HepG2 (cell line): ENCODE measurements at regions not wholly inside any gene's neighbourhood (a gene's known extent, or its start where the extent isn't known, plus 50 kb on each side); places are given as distances from the start of the nearest gene placed in this dataset.

ENCODE experiments used
- ATAC-seq: fragments of 200-7000 bp; cut with Tn5 transposase; 3 replicates; pipeline ENCODE4 v1.9.1; 2020; ENCODE audit warnings: mild to moderate bottlenecking, moderate library complexity
- BruUV-seq: library from RNA; stranded (reverse); fragments of 400-500 nt; replicated peaks from 2 replicates; lab custom pipeline; 2021; lab: Mats Ljungman, UMichigan
- CTCF ChIA-PET: fragments of 300-600 bp; formaldehyde crosslinking; extraction: SDS; loops from one replicate; lab custom pipeline; 2021; ENCODE audit warnings: low total read pairs, inconsistent platforms, low intra/inter-chr PET ratio; lab: Yijun Ruan, JAX
- POLR2A ChIA-PET: fragments of 350-600 bp; sonication (Branson Sonifier 250); formaldehyde crosslinking; loops from one replicate; lab custom pipeline; 2020; ENCODE audit warnings: antibody characterized with exemption, inconsistent platforms; lab: Yijun Ruan, JAX
- DNase-seq: peaks from one replicate; pipeline ENCODE4 v3.0.0-alpha.2; 2015; ENCODE audit warnings: low spot score
- FAIRE-seq: peaks from 3 replicates; lab custom pipeline; 2011; peaks lifted over from hg19 to GRCh38; lab: Jason Lieb, UNC
- H2AFZ ChIP-seq: one replicate; pipeline ENCODE4 v1.6.1; 2011; ENCODE audit warnings: low read length, inconsistent platforms
- H3K27ac ChIP-seq: fragments of 300-600 bp; 3 replicates; pipeline ENCODE4 v1.8.0; 2011; ENCODE audit warnings: mixed run types, mild to moderate bottlenecking, mixed read lengths, low read length, inconsistent platforms; ENCODE audit not compliant: insufficient read depth; ENCODE audit errors: extremely low read length
- H3K27me3 ChIP-seq, 2 experiments: fragments of 200-600 bp in 1 of 2; 2 replicates in 1 of 2; 3 replicates in 1 of 2; pipeline versions ENCODE4 v1.6.0 to v1.8.0; 2011; ENCODE audit warnings: low read length in 2 of 2, mild to moderate bottlenecking in 2 of 2, moderate library complexity in 2 of 2, inconsistent platforms in 1 of 2; ENCODE audit not compliant: insufficient read depth in 2 of 2, control insufficient read depth in 1 of 2
- H3K36me3 ChIP-seq, 2 experiments: fragments of 200-600 bp in 1 of 2; replicated peaks in 1 of 2; 2 replicates in 1 of 2; 3 replicates in 1 of 2; pipeline versions ENCODE4 v1.5.1 to v1.8.0; 2011; ENCODE audit warnings: low read length in 2 of 2, inconsistent platforms in 1 of 2; ENCODE audit not compliant: insufficient read depth in 2 of 2, control insufficient read depth in 1 of 2
- H3K4me1 ChIP-seq: 2 replicates; pipeline ENCODE4 v1.5.1; 2012; ENCODE audit warnings: low read length, inconsistent platforms; ENCODE audit not compliant: insufficient read depth
- H3K4me2 ChIP-seq: 2 replicates; pipeline ENCODE4 v1.6.0; 2011; ENCODE audit warnings: low read depth, low read length, inconsistent platforms
- H3K4me3 ChIP-seq, 3 experiments: fragments of 200-600 bp in 1 of 3; sonication (generic), shearing (Covaris generic) in 1 of 3; replicated peaks in 1 of 3; 2 replicates each; pipeline ENCODE4 v1.5.1; 2011 to 2016; ENCODE audit warnings: low read length in 3 of 3, inconsistent platforms in 2 of 3, low read depth in 2 of 3, mild to moderate bottlenecking in 2 of 3, control low read depth in 1 of 3, mixed read lengths in 1 of 3; ENCODE audit not compliant: insufficient read depth in 1 of 3
- H3K79me2 ChIP-seq: one replicate; pipeline ENCODE4 v1.6.1; 2011; ENCODE audit warnings: low read length, inconsistent platforms; ENCODE audit not compliant: insufficient read depth
- H3K9ac ChIP-seq: 2 replicates; pipeline ENCODE4 v1.6.0; 2011; ENCODE audit warnings: mild to moderate bottlenecking, low read depth, low read length, inconsistent platforms; ENCODE audit not compliant: insufficient read depth
- H3K9me3 ChIP-seq: 2 replicates; pipeline ENCODE4 v1.5.1; 2012; ENCODE audit warnings: mild to moderate bottlenecking, low read length
- H4K20me1 ChIP-seq: 2 replicates; pipeline ENCODE4 v1.6.0; 2011; ENCODE audit warnings: inconsistent platforms, mild to moderate bottlenecking, low read length, moderate library complexity; ENCODE audit not compliant: insufficient read depth
- MAFG ChIP-seq: sonication (generic); formaldehyde crosslinking; IDR thresholded peaks from 2 replicates; pipeline ENCODE4 v1.5.1; 2020; ENCODE audit warnings: mild to moderate bottlenecking, missing genetic modification reagents
- MAZ ChIP-seq, 2 experiments: sonication (generic) in 1 of 2; formaldehyde crosslinking in 1 of 2; IDR thresholded peaks; 2 replicates each; pipeline versions ENCODE4 v1.5.0 to v1.6.1; 2012 to 2020; ENCODE audit warnings: low read depth in 2 of 2, mild to moderate bottlenecking in 2 of 2, borderline replicate concordance in 1 of 2, improper control_type of control experiment in 1 of 2, low read length in 1 of 2, missing genetic modification reagents in 1 of 2, moderate library complexity in 1 of 2
- SAP130 ChIP-seq: IDR thresholded peaks from 2 replicates; pipeline ENCODE4 v1.6.1; 2016; ENCODE audit warnings: low read depth
- ZFP36L2 ChIP-seq: sonication (generic); formaldehyde crosslinking; IDR thresholded peaks from 2 replicates; pipeline ENCODE4 v1.4.0; 2020; ENCODE audit warnings: missing genetic modification reagents
- ZFP91 ChIP-seq: sonication (generic); formaldehyde crosslinking; IDR thresholded peaks from 2 replicates; pipeline ENCODE4 v1.9.0; 2022; ENCODE audit warnings: missing genetic modification reagents, mild to moderate bottlenecking, borderline replicate concordance
- ZNF33B ChIP-seq: sonication (generic); formaldehyde crosslinking; IDR thresholded peaks from 2 replicates; pipeline ENCODE4 v1.5.1; 2020; ENCODE audit warnings: mild to moderate bottlenecking, missing genetic modification reagents
- ZNF382 ChIP-seq: sonication (generic); formaldehyde crosslinking; IDR thresholded peaks from 2 replicates; pipeline ENCODE4 v1.5.0; 2020; ENCODE audit warnings: missing genetic modification reagents, mild to moderate bottlenecking, borderline replicate concordance
- ZNF646 ChIP-seq: sonication (generic); formaldehyde crosslinking; IDR thresholded peaks from 2 replicates; pipeline ENCODE4 v1.9.0; 2021; ENCODE audit warnings: mild to moderate bottlenecking, missing genetic modification reagents
- WGBS: methylation state at CpG from one replicate; pipeline ENCODE4 v1.1.6; 2017; ENCODE audit warnings: low lambda C conversion rate; 5-methylcytosine and 5-hydroxymethylcytosine counted together
- in situ Hi-C: cut with HindIII; loops from 2 replicates; pipeline ENCODE4 v1.10.0; 2017; ENCODE audit warnings: low pct_unique_long_range_greater_than_20kb; ENCODE audit not compliant: extremely low pct_ligation_motif_present
- intact Hi-C: fragments of 100-400 bp; cut with micrococcal nuclease; formaldehyde crosslinking; loops from one replicate; pipeline ENCODE4 v1.10.0; 2022; ENCODE audit not compliant: unreplicated experiment
- TF ChIP-seq, protein P1 (sequence below): sonication (generic); formaldehyde crosslinking; IDR thresholded peaks from 2 replicates; pipeline ENCODE4 v1.8.1; 2023; ENCODE audit warnings: mild to moderate bottlenecking, moderate library complexity, missing genetic modification reagents

GRCh38 chr7:46488607-46489006 lies 567.5 kb upstream of the IGFBP3 start (continued):
- TF ChIP-seq ZNF646 (CRISPR knock-in tag) (no peak), ZFP36L2 (no peak), SAP130 (CRISPR knock-in tag) (no peak)
- TF ChIP-seq, all 625 proteins: peak for 0

DNA sequence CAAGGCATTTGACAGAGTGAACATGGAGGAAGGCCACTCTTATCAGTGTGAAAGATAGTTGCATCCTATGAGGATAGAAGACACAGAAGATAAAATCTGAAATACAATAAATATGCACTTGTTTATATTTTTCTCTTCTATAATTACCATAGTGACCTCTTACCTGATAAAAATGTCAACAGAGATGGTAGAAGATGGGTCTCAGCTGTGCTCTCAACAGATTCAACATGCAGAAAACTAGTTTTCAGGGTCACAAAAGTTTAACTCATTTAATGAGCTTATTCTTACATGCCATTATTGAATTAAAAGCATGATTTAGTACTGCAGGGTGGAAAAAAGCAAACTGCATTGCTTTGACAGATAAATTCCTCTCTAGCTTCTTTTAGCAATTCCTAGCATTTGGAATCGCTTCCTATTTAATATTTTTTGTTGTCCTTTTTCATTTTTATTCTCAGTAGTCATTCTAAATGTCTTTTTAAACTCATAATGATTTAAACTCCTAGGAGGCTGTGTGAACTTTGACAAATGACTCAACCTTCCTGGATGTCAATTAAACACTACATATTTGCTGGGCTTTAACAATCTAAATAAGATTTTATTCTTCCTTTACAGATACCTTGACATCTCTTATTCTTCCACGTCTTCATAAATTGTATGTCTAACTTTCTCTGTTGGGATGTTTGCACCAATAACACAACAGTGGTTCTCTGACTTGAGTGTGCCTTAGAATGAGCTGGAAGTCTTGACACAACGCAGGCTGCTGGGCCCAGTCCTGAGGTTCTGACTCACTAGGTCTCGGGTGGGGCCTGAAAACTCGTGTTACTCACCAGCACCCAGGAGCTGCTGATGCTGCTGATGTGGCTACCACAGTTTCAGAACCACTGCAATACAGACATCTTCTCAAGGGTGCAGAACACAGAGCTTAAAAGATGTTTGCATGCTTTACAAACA lies 565.5 kb upstream of the IGFBP3 start:
- intact Hi-C loops: no loop called here
- no peak overlapping the region for H3K27ac ChIP-seq
- POLR2A ChIA-PET: no interaction called here
- H3K4me3 ChIP-seq: no peak overlapping the region
- no peaks in the 10 kb centered on the region for H3K27me3 ChIP-seq
- CTCF ChIA-PET: no interaction called here
- H3K9me3 ChIP-seq: no peaks in the 10 kb centered on the region
- H3K79me2 ChIP-seq: no peaks in the 10 kb centered on the region
- H2AFZ ChIP-seq: no peak overlapping the region
- FAIRE-seq: no peak
- under 1% methylated on average over 5 of the region's 5 CpGs for WGBS
- no peaks in the 10 kb centered on the region for H4K20me1 ChIP-seq
- no peak overlapping the region for H3K9ac ChIP-seq
- ATAC-seq: no peak
- no peaks in the 10 kb centered on the region for H3K4me1 ChIP-seq
- in situ Hi-C loops: no loop called here
- H3K4me2 ChIP-seq: no peak overlapping the region
- DNase-seq: no peak
- no TSS peak for BruUV-seq
- no peaks in the 10 kb centered on the region for H3K36me3 ChIP-seq
- TF ChIP-seq, protein P1, sequence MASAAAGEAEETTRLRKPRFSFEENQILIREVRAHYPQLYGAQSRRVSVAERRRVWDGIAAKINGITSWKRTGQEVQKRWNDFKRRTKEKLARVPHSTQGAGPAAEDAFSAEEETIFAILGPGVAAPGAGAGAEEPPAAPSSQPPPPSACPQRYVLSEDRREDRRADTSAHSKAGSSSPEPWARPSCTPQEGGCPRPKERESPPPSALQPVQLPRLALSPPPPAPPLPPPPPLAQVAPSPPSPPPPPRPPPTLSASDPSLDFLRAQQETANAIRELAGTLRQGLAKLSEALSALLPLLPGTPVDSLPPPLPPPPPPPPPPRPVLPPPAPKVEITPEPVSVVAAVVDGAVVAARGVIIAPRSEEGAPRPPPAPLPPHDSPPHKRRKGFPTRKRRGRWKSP (CRISPR knock-in tag): no peak
- TF ChIP-seq MAFG (no peak), ZFP91 (CRISPR knock-in tag) (no peak), MAZ (IDR thresholded peaks at IDR 0.05; ENCODE audit: borderline replicate concordance, low read depth, low read length) (no peak), MAZ (CRISPR knock-in tag; IDR thresholded peaks at IDR 0.05; ENCODE audit: low read depth) (no peak), ZNF382 (CRISPR knock-in tag) (no peak), ZNF33B (no peak)
